AG04450 (cell line): ENCODE measurements at regions not wholly inside any gene's neighbourhood (a gene's known extent, or its start where the extent isn't known, plus 50 kb on each side); places are given as distances from the start of the nearest gene placed in this dataset.
A peak's percentile ranks its signal among the peaks of the same experiment; 100 is the strongest.

ENCODE experiments used
- CTCF ChIA-PET: fragments of 300-600, 350-600 bp; formaldehyde crosslinking; extraction: SDS; loops from one replicate; lab custom pipeline; 2022; ENCODE audit warnings: antibody characterized with exemption, inconsistent platforms; lab: Charles Lee
- POLR2A ChIA-PET: fragments of 350-600 bp; formaldehyde crosslinking; extraction: SDS; loops from one replicate; lab custom pipeline; 2021; ENCODE audit warnings: antibody characterized with exemption, inconsistent platforms; lab: Yijun Ruan, JAX
- DNase-seq: peaks from one replicate; pipeline ENCODE4 v3.0.0-alpha.2; 2011; ENCODE audit warnings: low read depth, low spot score
- H3K27ac ChIP-seq: one replicate; pipeline ENCODE4 v1.5.1; 2012; ENCODE audit warnings: low read depth, low read length, control low read depth
- H3K27me3 ChIP-seq: one replicate; pipeline ENCODE4 v1.6.0; 2012; ENCODE audit warnings: low read length; ENCODE audit not compliant: control insufficient read depth, insufficient read depth
- H3K4me3 ChIP-seq: 2 replicates; pipeline ENCODE4 v1.5.1; 2011; ENCODE audit warnings: mild to moderate bottlenecking, low read depth, low read length, control low read depth
- H3K9me3 ChIP-seq: 2 replicates; pipeline ENCODE4 v1.5.1; 2012; ENCODE audit warnings: low read length; ENCODE audit not compliant: control insufficient read depth, insufficient read depth
- CTCF ChIP-seq: IDR thresholded peaks from 2 replicates; pipeline ENCODE4 v1.5.1; 2011; ENCODE audit warnings: low read depth, low read length, control low read depth, inconsistent platforms

GRCh38 chr1:193662030-193662429 is 475.6 kb upstream of the B3GALT2 start:
- POLR2A ChIA-PET: no interaction called here
- no peaks in the 10 kb centered on the region for H3K9me3 ChIP-seq
- no peaks in the 10 kb centered on the region for H3K27me3 ChIP-seq
- TF ChIP-seq CTCF: no peak
- no peak overlapping the region for H3K4me3 ChIP-seq
- CTCF ChIA-PET: no interaction called here
- no peak overlapping the region for H3K27ac ChIP-seq
- DNase-seq: peak; percentile 26

GRCh38 chr1:193661385-193661784 is 475.0 kb upstream of the B3GALT2 start:
- POLR2A ChIA-PET: no interaction called here
- CTCF ChIA-PET: no interaction called here

GRCh38 chr1:193660428-193660827 is 474.0 kb upstream of the B3GALT2 start:
- Histone ChIP-seq H3K4me3 (no peak overlapping the region), H3K27me3 (no peaks in the 10 kb centered on the region), H3K9me3 (no peaks in the 10 kb centered on the region; the same call in 1 of the 2 replicates), H3K27ac (no peak overlapping the region)
- POLR2A ChIA-PET: no interaction called here
- TF ChIP-seq CTCF: no peak
- CTCF ChIA-PET: no interaction called here
- no peak for DNase-seq

More at GRCh38 chr1:193661385-193661784, 475.0 kb upstream of the B3GALT2 start:
- DNase-seq: no peak
- no peaks in the 10 kb centered on the region for H3K9me3 ChIP-seq
- no peak for TF ChIP-seq CTCF
- H3K27me3 ChIP-seq: no peaks in the 10 kb centered on the region
- H3K4me3 ChIP-seq: no peak overlapping the region
- no peak overlapping the region for H3K27ac ChIP-seq

- no peak overlapping the region for H3K4me3 ChIP-seq
- ChIA-PET POLR2A (no interaction called here), CTCF (no interaction called here)
- no peak overlapping the region for H3K27ac ChIP-seq
- TF ChIP-seq CTCF: no peak
- peaks cover 7% of the 10 kb centered on the region for H3K9me3 ChIP-seq
- no peaks in the 10 kb centered on the region for H3K27me3 ChIP-seq
- no peak for DNase-seq
Observed at GRCh38 chr1:193658691-193659090, 472.3 kb upstream of the B3GALT2 start.

GRCh38 chr1:193658081-193658480 is 471.7 kb upstream of the B3GALT2 start:
- CTCF ChIA-PET: no interaction called here

More at GRCh38 chr1:193658081-193658480, 471.7 kb upstream of the B3GALT2 start:
- DNase-seq: no peak
- peaks cover 7% of the 10 kb centered on the region for H3K9me3 ChIP-seq
- no peak for TF ChIP-seq CTCF
- H3K4me3 ChIP-seq: no peak overlapping the region
- H3K27ac ChIP-seq: no peak overlapping the region
- POLR2A ChIA-PET: no interaction called here
- no peaks in the 10 kb centered on the region for H3K27me3 ChIP-seq
